GM21526 (cell line): ENCODE measurements at regions not wholly inside any gene's neighbourhood (a gene's known extent, or its start where the extent isn't known, plus 50 kb on each side); places are given as distances from the start of the nearest gene placed in this dataset.
"Not testable (repeated sequence)": the region's sequence is repeated elsewhere in the genome, so short reads cannot be mapped to it uniquely, and the experiment has no call there.

Experiments
- ATAC-seq: cut with Tn5 transposase; IDR thresholded peaks from one replicate; pipeline ENCODE4 v1.9.1; 2021; ENCODE audit warnings: moderate library complexity; ENCODE audit not compliant: unreplicated experiment, low FRiP score

- ATAC-seq, result no peak
Observed at GRCh38 chr5:126106029-126106428, 317.2 kb upstream of the GRAMD2B start.

DNA sequence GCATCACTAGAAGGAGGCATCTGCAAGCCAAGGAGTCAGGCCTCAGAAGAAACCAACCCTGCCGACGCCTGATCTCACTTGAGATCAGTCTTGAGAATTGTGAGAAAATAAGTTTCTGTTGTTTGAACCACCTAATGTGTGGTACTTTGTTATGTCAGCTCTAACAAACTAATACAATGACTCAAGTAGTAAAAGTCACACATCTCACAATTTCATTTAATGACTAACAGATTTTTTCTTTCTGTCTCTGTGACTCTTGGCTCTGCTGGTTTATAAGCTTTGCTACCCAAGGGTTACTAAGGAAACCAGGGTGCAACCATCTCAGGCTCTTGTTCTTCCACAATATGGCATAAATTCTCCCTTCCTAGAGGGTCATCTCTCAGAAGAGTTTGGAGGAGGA, 315.8 kb upstream of the GRAMD2B start:
- ATAC-seq, result no peak

DNA sequence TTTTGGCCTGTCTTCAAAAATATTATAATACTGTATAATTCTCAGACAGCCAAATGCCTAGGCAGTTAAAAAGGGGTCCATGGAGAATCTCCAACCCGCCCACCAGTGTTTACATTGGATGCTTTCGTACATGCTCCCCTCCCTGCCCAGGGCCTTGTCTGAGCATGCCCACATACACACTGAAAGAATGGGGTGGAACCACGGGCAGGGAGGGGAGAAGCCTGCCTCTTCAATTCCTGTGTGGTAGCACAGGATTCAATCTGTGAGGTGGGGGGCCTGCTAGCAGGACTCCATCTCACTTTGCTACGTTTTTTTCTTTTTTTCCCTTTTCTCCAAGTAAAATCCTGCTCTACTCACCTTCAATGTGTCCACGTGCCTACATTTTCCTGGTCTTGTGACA, 314.7 kb upstream of the GRAMD2B start:
- no peak for ATAC-seq

DNA sequence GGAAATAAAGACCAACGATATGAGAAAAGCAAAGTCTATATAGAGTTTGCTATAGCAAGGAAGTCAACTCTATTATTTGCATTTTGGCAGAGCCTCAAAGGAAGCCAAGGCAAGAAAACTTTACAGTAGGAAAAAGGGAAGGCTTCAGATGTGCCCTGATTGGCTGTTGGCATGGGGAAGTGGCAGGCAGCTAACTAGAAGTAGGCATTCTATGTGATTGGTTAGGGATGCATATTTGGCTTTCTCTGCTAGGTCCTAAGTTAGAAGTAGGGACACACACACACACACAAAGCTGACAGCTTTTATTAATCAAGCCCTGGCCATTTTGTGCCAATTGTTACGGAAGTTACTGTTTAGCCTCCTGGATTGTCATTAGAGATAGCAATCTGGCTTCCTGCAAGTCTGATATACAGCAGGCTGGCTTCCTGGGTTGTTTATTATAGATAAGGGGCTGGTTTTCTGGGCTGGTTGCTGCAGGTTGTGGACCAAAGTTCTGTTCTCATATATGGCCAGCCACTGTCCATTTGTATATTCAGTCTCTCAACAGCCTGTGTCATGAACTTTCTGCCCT, 308.1 kb upstream of the GRAMD2B start:
- no peak for ATAC-seq

DNA sequence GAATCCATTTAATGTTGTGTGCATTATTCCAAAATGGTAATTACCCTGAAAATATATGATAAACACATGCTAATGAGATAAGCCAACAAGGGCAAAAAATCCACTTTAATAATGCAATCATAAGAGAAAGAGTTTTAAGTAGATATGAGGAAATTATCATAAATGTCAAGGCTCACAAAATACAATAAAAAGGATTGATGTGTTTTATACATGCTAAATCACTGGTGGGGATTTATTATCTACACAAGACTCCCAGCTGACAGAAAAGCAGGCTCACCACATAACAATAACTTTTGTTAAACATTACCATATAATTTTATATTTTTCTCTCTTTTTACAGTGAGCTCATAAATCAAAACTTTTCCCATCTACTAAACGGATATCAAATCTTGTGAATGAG, 306.2 kb upstream of the GRAMD2B start:
- no peak for ATAC-seq

- no peak for ATAC-seq
Observed at GRCh38 chr5:126119887-126120442, 303.2 kb upstream of the GRAMD2B start.

DNA sequence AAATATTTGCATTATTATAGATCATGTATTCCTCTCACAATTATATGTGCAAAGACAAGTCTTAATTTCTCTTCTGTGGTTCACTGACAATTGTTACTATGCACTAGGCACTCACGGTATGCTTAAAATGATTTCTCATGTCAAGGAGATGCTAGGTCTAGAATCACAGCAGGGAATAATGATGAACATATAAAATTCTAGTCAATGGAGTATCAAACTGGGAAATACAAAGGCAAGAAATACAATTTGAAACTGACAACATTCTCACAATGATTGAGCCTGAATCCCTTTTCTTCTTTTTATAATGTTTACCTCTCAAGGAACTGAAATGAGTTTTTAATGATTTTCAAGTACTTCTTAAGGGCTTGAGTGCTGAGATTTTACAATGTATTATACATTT, 302.3 kb upstream of the GRAMD2B start:
- ATAC-seq, result no peak

DNA sequence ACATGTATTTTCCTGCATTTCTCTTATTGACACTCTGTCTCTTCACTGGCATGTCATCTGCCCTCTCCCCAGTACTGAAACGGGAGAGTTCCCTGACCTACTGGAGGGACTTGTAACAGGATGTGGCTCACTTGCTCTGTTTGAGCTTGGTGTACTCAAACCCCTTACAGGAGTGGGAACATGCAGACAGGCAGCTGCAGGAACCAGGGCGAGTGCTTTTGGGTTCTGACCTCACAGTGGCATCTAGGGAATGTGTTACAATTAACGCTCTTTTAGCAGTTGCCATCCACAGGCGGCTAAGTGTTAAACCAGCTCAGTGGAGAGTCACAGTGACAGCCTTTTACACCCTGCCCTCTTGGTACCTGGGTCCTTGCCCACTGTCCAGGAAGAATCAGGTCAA, 300.3 kb upstream of the GRAMD2B start:
- no peak for ATAC-seq

- no peak for ATAC-seq
Observed at GRCh38 chr5:126124706-126125345, 298.4 kb upstream of the GRAMD2B start.

DNA sequence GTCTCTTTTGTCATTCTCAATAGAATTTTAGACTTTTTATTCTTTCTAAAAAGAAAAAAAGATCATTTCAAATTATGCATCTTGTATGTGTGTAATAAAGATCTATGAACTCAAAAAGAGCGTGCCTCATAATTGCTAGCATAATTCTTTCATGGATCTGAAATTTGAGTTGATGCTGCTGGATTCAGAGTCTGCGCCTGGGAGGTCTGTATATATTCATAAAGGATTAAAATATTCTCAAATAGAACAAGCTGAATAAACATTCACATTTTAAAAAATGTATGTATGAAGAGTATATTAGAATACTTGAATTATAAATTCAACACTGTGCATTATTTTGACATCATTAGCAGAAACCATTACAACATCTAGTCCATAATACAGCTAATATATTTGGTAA, 297.8 kb upstream of the GRAMD2B start:
- no peak for ATAC-seq

DNA sequence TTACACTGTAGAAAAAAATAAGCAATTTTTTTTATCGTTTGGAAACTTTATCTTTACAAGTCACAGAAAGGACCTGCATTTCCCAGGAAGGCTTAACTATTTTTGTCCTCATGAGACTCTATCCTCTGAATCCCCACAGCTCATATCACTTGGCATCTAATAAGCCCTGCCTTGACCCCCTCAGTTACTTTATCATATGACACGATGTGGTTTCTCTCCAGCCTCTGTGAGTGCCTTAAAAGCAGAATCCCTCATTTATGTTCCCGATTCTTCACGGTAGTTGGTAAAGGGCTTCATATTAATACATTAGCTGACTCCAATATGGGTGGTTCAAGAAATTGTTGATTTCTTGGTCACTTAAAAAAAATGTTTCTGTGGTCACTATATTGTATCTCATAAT, 296.6 kb upstream of the GRAMD2B start:
- no peak for ATAC-seq

DNA sequence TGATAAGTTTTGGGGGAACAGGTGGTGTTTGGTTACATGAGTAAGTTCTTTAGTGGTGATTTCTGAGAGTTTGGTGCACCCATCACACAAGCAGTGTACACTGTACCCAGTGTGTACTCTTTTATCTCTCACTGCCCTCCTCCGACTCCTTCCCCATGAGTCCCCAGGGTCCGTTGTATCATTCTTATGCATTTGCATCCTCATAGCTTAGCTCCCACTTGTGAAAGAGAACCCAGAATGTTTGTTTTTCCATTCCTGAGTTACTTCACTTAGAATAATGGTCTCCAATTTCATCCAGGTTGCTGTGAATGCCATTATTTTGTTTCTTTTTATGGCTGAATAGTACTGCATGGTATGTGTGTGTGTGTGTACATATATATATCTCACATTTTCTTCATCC, 295.8 kb upstream of the GRAMD2B start:
- ATAC-seq, result not testable (repeated sequence)

DNA sequence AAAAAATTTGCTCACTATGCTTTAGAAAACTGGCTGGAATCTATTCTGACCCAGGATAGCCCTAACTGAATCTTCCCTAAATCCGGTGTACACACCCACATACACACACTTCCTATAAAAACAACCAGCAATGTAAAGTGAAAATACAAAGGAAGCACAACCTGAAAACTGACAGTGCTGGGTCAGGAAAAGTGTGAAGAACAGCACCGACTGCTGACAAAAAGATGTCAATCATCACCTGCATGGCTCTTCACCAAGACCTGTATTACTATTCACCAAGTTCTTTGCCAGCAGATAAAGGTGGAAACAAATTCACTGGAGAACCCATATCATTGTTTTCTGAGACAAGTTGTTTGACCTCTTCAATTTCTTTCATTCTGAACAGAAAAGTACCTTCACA, 293.8 kb upstream of the GRAMD2B start:
- ATAC-seq, result no peak

- no peak for ATAC-seq
Observed at GRCh38 chr5:126133424-126133823, 289.8 kb upstream of the GRAMD2B start.

DNA sequence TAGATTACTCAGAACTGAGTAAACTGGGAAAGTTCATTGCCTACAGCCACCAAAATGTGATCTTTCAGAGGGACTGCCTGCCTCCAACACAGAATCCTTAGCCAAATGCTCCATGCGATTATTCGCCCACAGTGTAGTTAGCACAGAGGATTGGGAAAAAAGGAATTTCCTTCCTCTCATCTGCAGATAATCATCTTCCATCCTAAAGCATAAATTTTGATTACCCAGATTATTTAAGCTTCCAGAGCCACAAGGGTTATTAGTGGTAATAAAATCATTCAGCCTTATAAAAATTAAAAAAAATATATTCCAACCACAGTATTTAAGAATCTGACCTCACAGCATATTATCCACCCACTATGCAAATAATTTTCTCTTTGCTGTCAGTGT, 285.3 kb upstream of the GRAMD2B start:
- ATAC-seq, result no peak

DNA sequence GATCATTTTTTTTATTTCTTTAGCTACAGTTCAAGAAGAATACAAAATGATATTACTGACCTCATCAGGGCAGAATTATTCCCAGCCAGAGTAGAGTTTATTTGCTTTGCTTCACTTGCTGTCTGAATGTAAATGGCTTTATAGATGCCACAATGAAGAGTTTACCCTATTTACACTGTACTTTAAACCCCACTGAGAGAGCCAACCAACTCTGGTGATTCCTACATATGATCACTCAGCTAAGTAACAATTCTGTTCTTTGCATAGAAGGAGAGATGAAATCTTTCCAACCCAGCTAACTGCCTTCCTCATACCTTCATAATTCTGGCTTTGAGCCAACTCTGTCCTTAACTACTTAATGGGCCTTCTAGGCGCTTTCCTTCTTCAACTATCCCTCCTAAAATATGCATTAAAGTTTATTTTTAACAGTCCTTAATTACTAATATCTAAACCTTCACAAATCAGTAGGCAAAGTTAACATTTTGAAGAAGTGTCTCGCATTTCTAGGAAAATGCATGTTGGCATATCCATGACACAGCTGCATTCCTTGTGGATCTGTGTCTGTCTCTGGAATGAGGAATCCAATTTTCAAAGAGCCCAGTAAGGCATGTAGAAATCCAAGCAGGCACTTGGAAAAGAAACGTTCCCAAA, 284.8 kb upstream of the GRAMD2B start:
- no peak for ATAC-seq

DNA sequence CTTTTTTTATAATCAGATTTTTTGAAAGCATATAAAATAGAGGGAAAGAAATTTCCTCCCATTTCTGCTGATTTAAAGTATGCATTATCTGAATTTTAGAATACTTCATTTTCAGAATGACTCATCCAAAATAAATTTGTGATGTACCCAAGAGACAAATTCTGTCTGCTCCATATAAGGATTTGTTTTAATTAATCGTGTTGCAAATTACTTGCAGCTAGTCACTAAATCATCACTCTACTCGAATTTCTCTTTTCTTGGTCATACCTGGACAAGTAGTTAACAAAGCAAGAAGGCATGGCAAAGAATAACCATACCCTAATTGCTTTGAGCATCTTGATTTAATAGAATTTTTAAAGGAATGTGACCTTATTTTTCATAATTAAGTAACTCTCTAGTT, 284.1 kb upstream of the GRAMD2B start:
- ATAC-seq, result no peak

DNA sequence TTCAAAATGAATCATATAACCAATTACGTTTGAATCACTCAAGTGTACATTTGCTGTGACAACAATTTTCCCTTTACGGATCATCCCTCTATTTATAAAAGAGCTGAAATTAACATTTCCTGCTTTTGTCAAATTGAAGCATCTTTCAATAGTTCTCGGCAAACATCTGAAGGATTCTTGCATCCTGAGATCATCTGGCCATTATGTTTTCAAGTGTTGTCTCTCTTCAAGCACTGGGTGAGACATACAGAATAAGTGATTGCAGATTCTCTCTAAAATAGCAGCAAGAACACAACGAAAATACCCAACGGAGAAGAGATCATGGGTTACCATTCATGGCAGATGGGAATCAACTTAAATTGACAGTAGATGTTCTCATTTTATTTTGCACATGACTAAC, 283.4 kb upstream of the GRAMD2B start:
- ATAC-seq, result no peak

DNA sequence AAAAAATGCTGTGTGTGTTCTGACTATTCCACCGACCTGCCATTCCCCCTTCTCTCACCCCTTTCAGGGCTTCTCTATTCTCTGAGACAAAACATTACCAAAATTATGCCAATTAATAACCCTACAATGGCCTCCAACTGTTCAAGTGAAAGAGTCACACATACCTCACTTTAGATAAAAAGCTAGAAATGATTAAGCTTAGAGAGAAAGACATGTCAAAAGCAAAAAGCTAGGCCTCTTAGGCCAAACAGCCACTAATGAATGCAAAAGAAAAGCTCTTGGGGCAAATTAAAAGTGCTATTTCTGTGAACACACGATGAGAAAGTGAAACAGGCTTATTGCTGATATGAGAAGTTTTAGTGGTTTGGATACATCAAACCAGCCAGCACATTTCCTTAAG, 279.6 kb upstream of the GRAMD2B start:
- ATAC-seq, result no peak

- ATAC-seq, result not testable (repeated sequence)
Observed at GRCh38 chr5:126150319-126150718, 272.9 kb upstream of the GRAMD2B start.

DNA sequence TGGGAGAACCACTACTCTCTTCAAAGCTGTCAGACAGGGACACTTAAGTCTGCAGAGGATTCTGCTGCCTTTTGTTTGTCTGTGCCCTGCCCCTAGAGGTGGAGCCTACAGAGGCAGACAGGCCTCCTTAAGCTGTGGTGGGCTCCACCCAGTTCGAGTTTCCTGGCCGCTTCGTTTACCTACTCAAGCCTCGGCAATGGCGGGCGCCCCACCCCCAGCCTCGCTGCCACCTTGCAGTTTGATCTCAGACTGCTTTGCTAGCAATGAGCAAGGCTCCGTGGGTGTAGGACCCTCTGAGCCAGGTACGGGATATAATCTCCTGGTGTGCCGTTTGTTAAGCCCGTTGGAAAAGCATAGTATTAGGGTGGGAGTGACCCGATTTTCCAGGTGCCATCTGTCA, 267.9 kb upstream of the GRAMD2B start:
- ATAC-seq, result not testable (repeated sequence)

- ATAC-seq, result no peak
Observed at GRCh38 chr5:126166368-126166767, 256.8 kb upstream of the GRAMD2B start.
